ENCODE measurements at regions not wholly inside any gene's neighbourhood (a gene's known extent, or its start where the extent isn't known, plus 50 kb on each side); places are given as distances from the start of the nearest gene placed in this dataset.

DNA sequence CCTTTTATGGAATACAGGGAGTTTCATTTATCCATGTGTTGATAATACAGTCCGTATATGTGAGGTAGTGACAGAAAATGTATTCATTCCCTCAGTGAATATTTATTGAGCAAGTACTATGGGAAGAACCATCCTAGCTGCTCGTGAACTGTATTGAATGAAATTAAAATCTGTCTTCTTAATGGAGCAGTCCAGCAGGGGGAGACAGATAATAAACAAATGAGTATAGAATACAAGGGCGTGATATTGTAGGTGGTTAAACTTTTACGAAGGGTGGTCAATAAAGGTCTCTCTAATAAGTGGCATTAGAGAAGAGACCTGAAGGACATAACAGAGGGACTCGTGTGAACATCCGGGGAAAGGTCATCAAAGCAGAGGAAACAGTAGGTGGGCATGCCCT is 62.7 kb upstream of the OSTN start:
- no peaks in the 10 kb centered on the region for H3K4me1 ChIP-seq (ENCODE audit: low read length)
- H3K4me3 ChIP-seq (ENCODE audit: low read length): no peak overlapping the region
- no peaks in the 10 kb centered on the region for H3K9me3 ChIP-seq (replicated peaks; ENCODE audit: insufficient read depth, low read length)
- H3K36me3 ChIP-seq (replicated peaks; ENCODE audit: insufficient read depth, low read length): no peaks in the 10 kb centered on the region
- H3K9ac ChIP-seq (ENCODE audit: low read length): no peak overlapping the region
- no peaks in the 10 kb centered on the region for H3K79me2 ChIP-seq (ENCODE audit: low read length)
- TF ChIP-seq, protein P1, sequence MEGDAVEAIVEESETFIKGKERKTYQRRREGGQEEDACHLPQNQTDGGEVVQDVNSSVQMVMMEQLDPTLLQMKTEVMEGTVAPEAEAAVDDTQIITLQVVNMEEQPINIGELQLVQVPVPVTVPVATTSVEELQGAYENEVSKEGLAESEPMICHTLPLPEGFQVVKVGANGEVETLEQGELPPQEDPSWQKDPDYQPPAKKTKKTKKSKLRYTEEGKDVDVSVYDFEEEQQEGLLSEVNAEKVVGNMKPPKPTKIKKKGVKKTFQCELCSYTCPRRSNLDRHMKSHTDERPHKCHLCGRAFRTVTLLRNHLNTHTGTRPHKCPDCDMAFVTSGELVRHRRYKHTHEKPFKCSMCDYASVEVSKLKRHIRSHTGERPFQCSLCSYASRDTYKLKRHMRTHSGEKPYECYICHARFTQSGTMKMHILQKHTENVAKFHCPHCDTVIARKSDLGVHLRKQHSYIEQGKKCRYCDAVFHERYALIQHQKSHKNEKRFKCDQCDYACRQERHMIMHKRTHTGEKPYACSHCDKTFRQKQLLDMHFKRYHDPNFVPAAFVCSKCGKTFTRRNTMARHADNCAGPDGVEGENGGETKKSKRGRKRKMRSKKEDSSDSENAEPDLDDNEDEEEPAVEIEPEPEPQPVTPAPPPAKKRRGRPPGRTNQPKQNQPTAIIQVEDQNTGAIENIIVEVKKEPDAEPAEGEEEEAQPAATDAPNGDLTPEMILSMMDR (IDR thresholded peaks at IDR 0.05; ENCODE audit: low read length): peak; percentile 64
- TF ChIP-seq EZH2phosphoT487 (IDR thresholded peaks at IDR 0.05; ENCODE audit: low read length): no peak
- no peaks in the 10 kb centered on the region for H3F3A ChIP-seq (ENCODE audit: insufficient read depth, low read length)
- H3K27ac ChIP-seq (ENCODE audit: low read length): no peak overlapping the region
- peak; percentile 22 for DNase-seq
- H3K4me2 ChIP-seq (ENCODE audit: low read depth, low read length): no peak overlapping the region
- H2AFZ ChIP-seq (ENCODE audit: low read length): no peak overlapping the region
- no peaks in the 10 kb centered on the region for H3K9me2 ChIP-seq (replicated peaks; ENCODE audit: insufficient read depth, low read length)
- H4K20me1 ChIP-seq (ENCODE audit: insufficient read depth, low read length): no peaks in the 10 kb centered on the region
- no peaks in the 10 kb centered on the region for H3K27me3 ChIP-seq (replicated peaks; ENCODE audit: insufficient read depth, low read length)

DNA sequence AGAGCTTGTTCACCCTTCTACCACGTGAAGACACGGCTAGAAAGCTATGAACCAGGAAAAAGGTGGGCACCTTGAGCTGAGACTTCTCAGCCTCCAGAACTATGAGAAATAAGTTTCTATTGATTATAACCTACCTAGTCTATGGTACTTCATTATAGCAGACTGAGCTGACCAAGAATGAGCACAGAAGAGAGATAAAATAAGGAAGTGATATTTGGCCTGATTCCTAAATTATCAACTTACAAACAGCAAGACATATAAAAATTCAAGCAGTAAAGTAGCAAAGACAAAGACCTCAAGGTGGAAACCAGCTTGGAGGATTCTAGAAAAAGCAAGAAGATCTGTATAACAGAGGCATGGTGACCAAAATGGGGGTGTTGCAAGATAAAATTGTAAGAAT is 63.9 kb upstream of the OSTN start:
- Histone ChIP-seq H3K4me1 (ENCODE audit: low read length) (no peaks in the 10 kb centered on the region), H3K36me3 (replicated peaks; ENCODE audit: insufficient read depth, low read length) (no peaks in the 10 kb centered on the region), H3K9ac (ENCODE audit: low read length) (no peak overlapping the region), H3K27ac (ENCODE audit: low read length) (no peak overlapping the region), H3K27me3 (replicated peaks; ENCODE audit: insufficient read depth, low read length) (no peaks in the 10 kb centered on the region), H2AFZ (ENCODE audit: low read length) (no peak overlapping the region), H3K4me3 (ENCODE audit: low read length) (no peak overlapping the region), H3K79me2 (ENCODE audit: low read length) (no peaks in the 10 kb centered on the region), H4K20me1 (ENCODE audit: insufficient read depth, low read length) (no peaks in the 10 kb centered on the region), H3F3A (ENCODE audit: insufficient read depth, low read length) (no peaks in the 10 kb centered on the region), H3K9me3 (replicated peaks; ENCODE audit: insufficient read depth, low read length) (no peaks in the 10 kb centered on the region), H3K4me2 (ENCODE audit: low read depth, low read length) (no peak overlapping the region), H3K9me2 (replicated peaks; ENCODE audit: insufficient read depth, low read length) (no peaks in the 10 kb centered on the region)
- TF ChIP-seq EZH2phosphoT487 (IDR thresholded peaks at IDR 0.05; ENCODE audit: low read length) (no peak), EZH2 (optimal IDR thresholded peaks at IDR 0.05; ENCODE audit: low read depth, low read length) (no peak)
- TF ChIP-seq, protein P1 (IDR thresholded peaks at IDR 0.05; ENCODE audit: low read length): no peak
- no peak for DNase-seq

DNA sequence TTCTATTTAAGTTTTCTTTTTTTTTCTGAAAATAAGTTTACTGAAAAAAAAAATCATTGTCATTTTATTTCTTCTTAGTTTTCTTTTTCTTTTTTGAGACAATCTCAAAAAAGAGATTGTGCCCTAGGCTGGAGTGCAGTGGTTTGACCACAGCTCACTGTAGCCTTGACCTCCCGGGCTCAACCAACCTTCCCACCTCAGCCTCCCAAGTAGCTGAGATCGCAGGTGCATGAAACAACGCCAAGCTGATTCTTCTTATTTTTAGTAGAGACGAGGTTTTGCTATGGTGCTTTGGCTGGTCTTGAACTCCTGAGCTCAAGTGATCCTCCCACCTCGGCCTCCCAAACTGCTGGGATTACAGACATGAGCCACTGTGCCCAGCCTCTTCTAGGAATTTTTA is 65.7 kb upstream of the OSTN start:
- H3K9me2 ChIP-seq (replicated peaks; ENCODE audit: insufficient read depth, low read length): no peaks in the 10 kb centered on the region
- H3K79me2 ChIP-seq (ENCODE audit: low read length): no peaks in the 10 kb centered on the region
- no peak overlapping the region for H3K4me3 ChIP-seq (ENCODE audit: low read length)
- no peaks in the 10 kb centered on the region for H3F3A ChIP-seq (ENCODE audit: insufficient read depth, low read length)
- DNase-seq: no peak
- no peaks in the 10 kb centered on the region for H3K9me3 ChIP-seq (replicated peaks; ENCODE audit: insufficient read depth, low read length)
- H4K20me1 ChIP-seq (ENCODE audit: insufficient read depth, low read length): no peaks in the 10 kb centered on the region
- H3K27me3 ChIP-seq (replicated peaks; ENCODE audit: insufficient read depth, low read length): no peaks in the 10 kb centered on the region
- no peak overlapping the region for H2AFZ ChIP-seq (ENCODE audit: low read length)
- no peak for TF ChIP-seq EZH2phosphoT487 (IDR thresholded peaks at IDR 0.05; ENCODE audit: low read length)
- TF ChIP-seq, protein P1 (IDR thresholded peaks at IDR 0.05; ENCODE audit: low read length): no peak
- no peak for TF ChIP-seq EZH2 (optimal IDR thresholded peaks at IDR 0.05; ENCODE audit: low read depth, low read length)
- no peak overlapping the region for H3K9ac ChIP-seq (ENCODE audit: low read length)
- H3K4me2 ChIP-seq (ENCODE audit: low read depth, low read length): no peak overlapping the region
- no peaks in the 10 kb centered on the region for H3K4me1 ChIP-seq (ENCODE audit: low read length)
- no peaks in the 10 kb centered on the region for H3K36me3 ChIP-seq (replicated peaks; ENCODE audit: insufficient read depth, low read length)
- no peak overlapping the region for H3K27ac ChIP-seq (ENCODE audit: low read length)
